Smooth muscle cell (in vitro differentiated cells): ENCODE measurements at regions not wholly inside any gene's neighbourhood (a gene's known extent, or its start where the extent isn't known, plus 50 kb on each side); places are given as distances from the start of the nearest gene placed in this dataset.

Experiments
- DNase-seq: peaks from one replicate; lab custom pipeline; 2025; ENCODE audit not compliant: unreplicated experiment; lab: John Stamatoyannopoulos, UW
- H2AFZ ChIP-seq: fragments of 200-600 bp; sonication (generic); 2 replicates; pipeline ENCODE4 v1.6.0; 2016; ENCODE audit warnings: antibody characterized with exemption, low read depth, mild to moderate bottlenecking
- H3F3A ChIP-seq: fragments of 200-600 bp; sonication (generic); 2 replicates; pipeline ENCODE4 v1.6.0; 2017; ENCODE audit warnings: antibody characterized with exemption, low read depth
- H3K27ac ChIP-seq: fragments of 200-600 bp; sonication (generic); 2 replicates; pipeline ENCODE4 v1.5.1; 2016; ENCODE audit warnings: low read depth, mild to moderate bottlenecking
- H3K27me3 ChIP-seq: fragments of 200-600 bp; sonication (generic); 2 replicates; pipeline ENCODE4 v1.6.1; 2016; ENCODE audit warnings: low read depth, mild to moderate bottlenecking
- H3K36me3 ChIP-seq: fragments of 200-600 bp; sonication (generic); 2 replicates; pipeline ENCODE4 v1.5.1; 2016; ENCODE audit warnings: low read depth
- H3K4me1 ChIP-seq: fragments of 200-600 bp; sonication (generic); 2 replicates; pipeline ENCODE4 v1.5.1; 2016; ENCODE audit warnings: low read depth
- H3K4me2 ChIP-seq: fragments of 200-600 bp; sonication (generic); 2 replicates; pipeline ENCODE4 v1.6.0; 2016; ENCODE audit warnings: mild to moderate bottlenecking
- H3K4me3 ChIP-seq: fragments of 200-600 bp; sonication (generic); 2 replicates; pipeline ENCODE4 v1.5.1; 2016; ENCODE audit warnings: mild to moderate bottlenecking
- H3K79me2 ChIP-seq: fragments of 200-600 bp; sonication (generic); 2 replicates; pipeline ENCODE4 v1.6.0; 2016; ENCODE audit warnings: low read depth, mild to moderate bottlenecking
- H3K9ac ChIP-seq: fragments of 200-600 bp; sonication (generic); 2 replicates; pipeline ENCODE4 v1.6.0; 2016; ENCODE audit warnings: low read depth
- H3K9me3 ChIP-seq: fragments of 200-600 bp; sonication (generic); replicated peaks from 2 replicates; pipeline ENCODE4 v1.5.1; 2016; ENCODE audit warnings: low read depth
- H4K20me1 ChIP-seq: fragments of 200-600 bp; sonication (generic); 2 replicates; pipeline ENCODE4 v1.6.0; 2016; ENCODE audit warnings: low read depth
- WGBS: methylation state at CpG from one replicate; pipeline ENCODE4 v1.1.7; 2016; ENCODE audit warnings: low lambda C conversion rate; 5-methylcytosine and 5-hydroxymethylcytosine counted together
- TF ChIP-seq, protein P1 (sequence below): fragments of 200-600 bp; sonication (generic); IDR thresholded peaks from 2 replicates; pipeline ENCODE4 v1.5.1; 2017; ENCODE audit warnings: borderline replicate concordance, mild to moderate bottlenecking, antibody characterized with exemption; ENCODE audit not compliant: insufficient read depth, poor library complexity, severe bottlenecking

DNA sequence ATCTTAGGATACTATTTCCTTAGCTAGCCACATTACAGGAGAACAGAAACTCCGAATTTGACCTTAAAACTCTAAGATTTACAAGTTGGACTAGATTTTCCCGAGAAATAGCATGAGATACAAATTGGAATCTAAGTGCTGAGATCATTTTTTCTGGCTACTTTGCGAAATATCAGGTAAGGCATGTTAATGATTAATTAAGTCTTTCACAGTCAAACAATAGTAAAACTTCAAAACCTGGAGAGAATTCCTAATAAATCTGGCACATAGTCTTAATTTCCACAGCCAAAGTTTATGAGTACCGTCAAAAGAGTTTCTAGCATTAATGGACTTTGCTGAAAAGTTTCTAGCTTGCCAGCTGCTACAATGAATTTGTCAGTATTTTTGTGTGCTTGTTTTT, 379.5 kb upstream of the TOM1L1 start:
- no peaks in the 10 kb centered on the region for H3F3A ChIP-seq
- no peak overlapping the region for H3K27ac ChIP-seq
- no peaks in the 10 kb centered on the region for H3K27me3 ChIP-seq
- no peak overlapping the region for H3K4me3 ChIP-seq
- 84% methylated on average over 4 of the region's 4 CpGs for WGBS
- H3K79me2 ChIP-seq: no peaks in the 10 kb centered on the region
- H3K36me3 ChIP-seq: no peaks in the 10 kb centered on the region
- DNase-seq: no peak
- no peak overlapping the region for H3K4me2 ChIP-seq
- TF ChIP-seq, protein P1, sequence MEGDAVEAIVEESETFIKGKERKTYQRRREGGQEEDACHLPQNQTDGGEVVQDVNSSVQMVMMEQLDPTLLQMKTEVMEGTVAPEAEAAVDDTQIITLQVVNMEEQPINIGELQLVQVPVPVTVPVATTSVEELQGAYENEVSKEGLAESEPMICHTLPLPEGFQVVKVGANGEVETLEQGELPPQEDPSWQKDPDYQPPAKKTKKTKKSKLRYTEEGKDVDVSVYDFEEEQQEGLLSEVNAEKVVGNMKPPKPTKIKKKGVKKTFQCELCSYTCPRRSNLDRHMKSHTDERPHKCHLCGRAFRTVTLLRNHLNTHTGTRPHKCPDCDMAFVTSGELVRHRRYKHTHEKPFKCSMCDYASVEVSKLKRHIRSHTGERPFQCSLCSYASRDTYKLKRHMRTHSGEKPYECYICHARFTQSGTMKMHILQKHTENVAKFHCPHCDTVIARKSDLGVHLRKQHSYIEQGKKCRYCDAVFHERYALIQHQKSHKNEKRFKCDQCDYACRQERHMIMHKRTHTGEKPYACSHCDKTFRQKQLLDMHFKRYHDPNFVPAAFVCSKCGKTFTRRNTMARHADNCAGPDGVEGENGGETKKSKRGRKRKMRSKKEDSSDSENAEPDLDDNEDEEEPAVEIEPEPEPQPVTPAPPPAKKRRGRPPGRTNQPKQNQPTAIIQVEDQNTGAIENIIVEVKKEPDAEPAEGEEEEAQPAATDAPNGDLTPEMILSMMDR: no peak
- H2AFZ ChIP-seq: no peak overlapping the region
- peaks cover 24% of the 10 kb centered on the region for H3K4me1 ChIP-seq
- H3K9me3 ChIP-seq: no peaks in the 10 kb centered on the region
- H4K20me1 ChIP-seq: no peaks in the 10 kb centered on the region
- no peak overlapping the region for H3K9ac ChIP-seq

DNA sequence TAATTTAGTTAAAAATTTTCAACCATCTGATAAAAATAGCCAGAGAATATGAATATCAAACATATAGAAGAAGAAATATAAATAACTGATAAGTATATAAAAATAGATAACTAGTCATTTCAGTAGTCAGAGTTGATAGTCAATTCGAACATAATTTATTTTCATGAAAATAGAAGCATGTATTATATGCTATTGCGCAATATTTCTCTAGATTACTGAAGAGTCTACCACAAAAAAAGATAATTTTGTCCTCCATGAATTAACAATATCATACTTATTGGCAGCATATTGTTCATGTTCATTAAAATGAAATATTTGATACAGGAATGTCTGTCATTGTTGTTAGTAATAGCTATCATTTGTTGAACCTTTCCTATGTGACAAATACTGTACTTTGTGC, 376.2 kb upstream of the TOM1L1 start:
- Histone ChIP-seq H2AFZ (no peak overlapping the region), H3K79me2 (no peaks in the 10 kb centered on the region), H3K9me3 (no peaks in the 10 kb centered on the region), H3K27me3 (no peaks in the 10 kb centered on the region), H3K9ac (no peak overlapping the region), H3F3A (no peaks in the 10 kb centered on the region), H3K4me1 (peaks cover 24% of the 10 kb centered on the region), H3K36me3 (no peaks in the 10 kb centered on the region), H3K27ac (no peak overlapping the region), H4K20me1 (no peaks in the 10 kb centered on the region), H3K4me2 (no peak overlapping the region), H3K4me3 (no peak overlapping the region)
- WGBS: 96% methylated on average over 2 of the region's 2 CpGs
- DNase-seq: no peak
- TF ChIP-seq, protein P1: no peak

DNA sequence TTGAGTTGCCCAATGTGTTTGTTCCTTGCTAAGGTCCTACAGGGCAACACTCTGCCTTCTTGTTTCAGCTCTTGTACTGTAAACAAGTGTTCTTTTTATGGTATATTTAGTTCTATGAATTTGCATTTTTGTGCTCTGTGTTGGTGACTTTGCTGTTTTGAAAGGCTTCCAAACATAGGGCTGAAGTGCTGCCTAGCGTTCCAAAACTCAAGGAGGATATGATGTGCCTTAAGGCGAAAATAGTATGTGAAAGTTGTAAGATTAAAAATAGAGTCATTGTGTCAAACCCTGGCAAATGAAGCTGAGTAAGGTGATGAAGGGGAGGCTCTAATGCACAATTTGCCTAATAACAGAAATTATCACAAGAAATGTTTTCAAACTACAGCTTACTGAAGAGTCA, 372.7 kb upstream of the TOM1L1 start:
- 96% methylated on average over 2 of the region's 2 CpGs for WGBS
- Histone ChIP-seq H3K79me2 (no peaks in the 10 kb centered on the region), H3K4me1 (peaks cover 20% of the 10 kb centered on the region), H3K27ac (no peak overlapping the region), H3K9me3 (no peaks in the 10 kb centered on the region), H3K4me3 (no peak overlapping the region), H3F3A (no peaks in the 10 kb centered on the region), H3K27me3 (no peaks in the 10 kb centered on the region), H3K9ac (no peak overlapping the region), H4K20me1 (no peaks in the 10 kb centered on the region), H3K36me3 (no peaks in the 10 kb centered on the region), H2AFZ (no peak overlapping the region), H3K4me2 (no peak overlapping the region)
- no peak for DNase-seq
- TF ChIP-seq, protein P1: no peak

DNA sequence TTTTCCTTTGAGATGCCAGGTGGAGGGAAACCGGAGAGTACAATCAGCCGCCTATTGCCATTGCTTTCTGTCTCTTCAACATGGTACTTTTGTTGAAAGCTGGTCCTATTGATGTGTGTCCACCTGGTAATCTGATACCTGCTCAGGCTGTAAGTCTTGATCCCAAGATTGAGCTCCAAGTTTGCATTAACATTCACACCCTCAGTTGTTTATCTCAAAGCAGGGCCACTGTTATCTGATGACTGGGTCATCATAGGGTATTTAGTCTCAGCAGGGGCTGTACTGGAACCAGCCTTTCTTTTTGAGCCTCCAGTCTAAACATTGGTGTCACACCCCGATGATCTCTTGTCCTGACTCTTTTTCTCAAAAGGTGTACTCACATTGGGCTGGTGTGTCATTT, 370.3 kb upstream of the TOM1L1 start:
- 91% methylated on average over 3 of the region's 3 CpGs for WGBS
- H3K27ac ChIP-seq: no peak overlapping the region
- no peak overlapping the region for H3K9ac ChIP-seq
- DNase-seq: no peak
- H3F3A ChIP-seq: no peaks in the 10 kb centered on the region
- TF ChIP-seq, protein P1: no peak
- no peaks in the 10 kb centered on the region for H3K36me3 ChIP-seq
- no peaks in the 10 kb centered on the region for H3K4me1 ChIP-seq
- no peak overlapping the region for H3K4me3 ChIP-seq
- no peaks in the 10 kb centered on the region for H3K9me3 ChIP-seq
- no peaks in the 10 kb centered on the region for H4K20me1 ChIP-seq
- H2AFZ ChIP-seq: no peak overlapping the region
- H3K4me2 ChIP-seq: no peak overlapping the region
- no peaks in the 10 kb centered on the region for H3K79me2 ChIP-seq
- H3K27me3 ChIP-seq: no peaks in the 10 kb centered on the region
